NCI-H187 treated with DMSO at 0.1 percent for 48 hours (cell line): ENCODE measurements at regions not wholly inside any gene's neighbourhood (a gene's known extent, or its start where the extent isn't known, plus 50 kb on each side); places are given as distances from the start of the nearest gene placed in this dataset.
"Not testable (repeated sequence)": the region's sequence is repeated elsewhere in the genome, so short reads cannot be mapped to it uniquely, and the experiment has no call there.

Source experiments
- DNase-seq: peaks from one replicate; lab custom pipeline; 2025; lab: John Stamatoyannopoulos, UW

DNA sequence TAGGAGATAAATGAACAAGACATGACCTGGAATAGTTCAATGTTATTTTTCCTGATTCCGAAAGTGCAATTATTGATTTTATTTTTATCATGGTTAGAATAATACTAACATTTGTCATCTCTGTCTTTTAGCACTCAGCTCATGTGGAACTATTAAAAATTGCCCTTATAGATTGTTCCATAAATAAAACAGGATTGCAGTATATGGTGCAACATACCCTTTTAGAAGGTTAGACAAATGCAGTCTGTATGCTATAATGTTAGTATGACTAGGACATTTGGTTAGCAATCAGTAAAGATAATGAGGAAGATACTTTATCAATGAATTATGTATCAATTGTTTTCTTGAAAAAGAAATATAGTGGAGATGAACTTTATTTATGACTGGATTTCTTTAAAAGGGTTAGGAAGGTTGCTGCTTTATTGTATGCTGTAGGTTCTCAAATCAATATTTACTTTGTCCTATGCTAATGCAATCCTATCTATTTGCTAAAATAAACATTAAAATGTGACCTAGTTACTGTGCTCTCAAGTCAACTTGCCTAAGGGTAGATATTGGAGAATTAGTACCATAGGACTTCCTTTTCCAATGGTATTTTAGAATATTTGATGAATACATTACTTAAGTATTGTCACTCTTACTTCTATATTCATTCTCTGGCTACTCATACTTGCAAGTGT is 348.9 kb upstream of the ISL1 start:
- DNase-seq, result no peak

DNA sequence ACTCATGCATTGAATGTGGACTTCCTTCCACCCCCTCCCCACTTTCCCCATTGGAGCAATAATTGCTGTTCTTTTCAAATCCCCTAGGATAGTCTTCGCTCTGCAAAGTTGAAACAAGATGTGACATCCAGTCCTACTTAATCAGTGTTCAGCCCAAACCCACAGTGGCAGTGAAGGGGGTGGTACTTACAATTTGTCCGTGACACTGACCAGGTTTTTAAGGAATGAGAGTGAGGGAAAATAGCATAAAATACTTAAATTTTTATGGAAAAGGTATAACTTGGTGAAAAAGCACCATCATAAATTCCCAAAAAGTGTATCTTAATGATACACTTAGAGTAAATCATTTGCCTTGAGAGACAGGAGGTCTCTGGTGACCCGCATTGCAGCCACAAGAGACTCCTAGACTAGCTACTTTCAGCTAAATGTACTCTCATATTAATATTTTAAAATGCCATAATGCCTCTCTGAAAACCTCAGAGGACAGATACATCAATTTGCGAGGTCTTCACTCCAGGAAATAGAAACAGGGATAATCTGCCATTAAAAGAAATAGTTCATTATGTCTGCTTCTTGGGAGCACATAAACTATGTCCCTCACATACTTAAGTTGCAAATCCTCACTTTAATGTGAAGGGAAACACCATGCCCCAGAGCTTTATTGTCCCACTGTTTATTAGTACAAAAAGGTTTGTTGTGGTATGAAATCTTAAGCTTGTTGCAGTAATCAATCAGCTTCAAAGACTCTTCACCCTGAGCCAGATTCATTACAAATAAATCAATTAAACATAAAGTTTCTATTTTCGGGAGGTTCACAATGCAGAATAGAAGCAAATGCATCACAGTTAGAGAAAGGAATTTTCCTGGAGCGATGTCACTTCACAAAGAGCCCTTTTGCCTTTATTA is 343.6 kb upstream of the ISL1 start:
- DNase-seq, result no peak

DNA sequence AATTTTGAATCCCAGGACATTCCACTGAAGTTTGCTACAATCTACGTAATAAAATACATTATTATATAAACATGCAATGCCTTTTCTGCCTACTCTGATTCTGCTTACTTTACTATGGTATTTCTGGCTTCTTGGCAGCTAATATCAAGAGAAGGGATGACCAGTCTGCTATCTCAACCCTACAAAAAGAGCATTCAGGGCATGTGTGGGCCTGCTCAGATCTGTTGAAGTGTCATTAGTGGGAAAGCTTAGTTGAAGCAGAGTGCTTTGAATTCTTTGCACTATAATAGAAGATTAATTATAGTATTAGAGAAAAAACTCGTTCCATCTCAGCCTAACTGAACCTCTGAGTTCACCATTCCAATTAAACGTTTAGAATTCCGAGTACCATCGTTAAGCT is 339.5 kb upstream of the ISL1 start:
- no peak for DNase-seq

DNA sequence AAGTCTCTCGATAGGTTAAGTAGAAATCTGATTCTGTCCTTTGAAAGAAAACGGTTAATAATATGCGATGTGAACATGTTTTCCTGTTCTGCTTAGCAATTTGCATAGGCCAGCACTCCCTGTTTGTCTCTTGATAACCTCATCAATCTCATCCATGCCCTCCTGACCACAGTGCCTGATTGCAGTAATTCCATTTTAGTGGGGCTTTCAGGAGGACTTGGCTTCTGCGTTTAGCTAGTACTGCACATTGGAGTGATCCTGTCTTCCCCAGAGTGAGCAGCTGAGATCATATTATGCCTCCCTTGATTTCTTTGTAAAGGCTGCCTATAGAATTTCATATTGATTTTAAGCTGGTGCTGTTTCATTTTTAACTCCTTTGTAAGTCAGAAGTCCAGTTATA is 335.9 kb upstream of the ISL1 start:
- no peak for DNase-seq

DNA sequence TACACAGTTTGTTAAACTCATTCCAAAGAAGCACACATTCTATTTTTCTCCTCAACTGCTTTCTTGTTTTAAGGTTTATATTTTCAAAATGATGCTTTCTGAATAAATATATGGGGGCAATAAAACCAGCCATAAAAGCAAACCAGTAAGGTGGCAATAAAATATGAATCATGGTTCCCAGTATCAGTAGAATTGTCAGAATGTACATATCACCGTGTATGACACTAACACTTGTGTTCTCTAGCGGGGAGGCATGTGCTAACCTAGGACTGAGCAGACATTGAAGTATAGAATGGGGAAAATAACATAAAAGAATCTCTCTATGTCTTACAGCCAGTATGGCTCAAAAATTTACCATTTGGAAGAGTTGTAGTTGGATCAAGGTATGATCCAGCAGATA is 329.9 kb upstream of the ISL1 start:
- no peak for DNase-seq

DNA sequence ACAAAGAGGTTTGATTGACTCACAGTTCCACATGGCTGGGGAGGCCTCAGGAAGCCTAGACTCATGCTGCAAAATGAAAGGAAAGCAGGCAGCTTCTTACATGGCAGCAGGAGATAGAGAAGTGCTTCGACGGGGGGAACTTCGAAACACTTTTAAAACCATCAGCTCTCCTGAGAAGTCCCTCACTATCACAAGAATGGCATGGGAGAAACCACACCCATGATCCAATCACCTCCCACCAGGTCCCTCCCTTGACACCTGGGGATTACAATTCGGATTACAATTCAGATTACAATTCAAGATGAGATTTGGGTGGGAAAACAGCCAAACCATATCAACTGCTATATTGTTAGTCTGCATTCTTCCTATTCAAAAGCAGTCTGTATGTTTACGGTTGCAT is 322.3 kb upstream of the ISL1 start:
- DNase-seq, result no peak

DNA sequence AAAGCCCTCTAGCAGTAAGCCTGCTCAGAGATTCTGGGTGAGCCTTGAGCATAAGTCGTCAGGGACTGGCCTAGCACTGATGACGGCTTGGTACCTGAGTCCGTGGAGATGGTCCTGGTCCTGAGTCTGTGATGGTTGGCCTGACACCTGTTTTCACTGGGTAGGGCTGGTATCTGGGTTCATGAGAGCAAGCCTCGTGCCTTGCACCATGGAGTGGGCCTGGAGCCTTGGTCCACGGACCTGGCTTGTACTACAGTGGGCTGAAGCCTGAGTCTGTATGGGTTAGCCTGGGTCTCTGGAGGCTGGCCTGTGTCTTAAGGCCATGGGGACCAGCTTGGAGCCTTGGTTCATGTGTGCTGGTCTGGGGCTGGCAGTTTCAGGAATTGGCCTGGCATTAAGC is 310.3 kb upstream of the ISL1 start:
- no peak for DNase-seq

DNA sequence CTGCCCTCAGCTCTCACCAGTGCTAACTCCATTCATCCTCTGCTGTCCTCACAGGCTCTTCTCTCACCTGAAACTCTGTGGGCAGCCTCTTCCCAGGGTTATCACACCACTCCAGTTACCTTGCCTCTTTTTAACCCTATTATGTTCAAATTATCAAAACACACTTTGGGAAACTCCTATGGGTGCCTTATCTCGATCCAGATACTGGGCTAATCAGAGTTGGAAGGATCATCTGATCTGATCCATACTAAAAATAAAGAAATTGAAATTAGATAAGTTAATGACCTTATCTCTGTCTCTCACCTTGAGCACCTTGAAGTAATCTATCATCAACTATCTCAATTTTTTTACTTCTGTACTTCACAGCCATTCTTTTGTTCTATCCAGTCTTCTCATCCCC is 300.5 kb upstream of the ISL1 start:
- no peak for DNase-seq

DNA sequence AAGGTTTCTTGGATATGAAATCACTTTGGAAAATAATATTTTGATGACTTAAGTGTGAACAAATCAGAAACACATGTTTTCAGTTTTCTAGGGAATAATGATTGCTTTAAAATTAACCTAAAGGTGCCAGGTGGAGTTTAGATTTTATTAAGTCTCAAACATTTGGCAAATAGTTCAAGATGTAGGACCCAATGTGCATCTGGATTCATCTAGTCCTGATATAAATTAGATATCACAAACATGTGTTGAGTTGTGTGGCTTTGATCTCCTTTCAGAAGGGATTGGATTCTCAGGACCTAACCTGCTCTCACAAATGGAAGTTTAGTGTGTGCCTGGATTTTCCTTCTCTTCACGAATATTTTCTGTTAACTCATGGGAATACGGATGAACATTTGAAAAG is 291.4 kb upstream of the ISL1 start:
- no peak for DNase-seq

DNA sequence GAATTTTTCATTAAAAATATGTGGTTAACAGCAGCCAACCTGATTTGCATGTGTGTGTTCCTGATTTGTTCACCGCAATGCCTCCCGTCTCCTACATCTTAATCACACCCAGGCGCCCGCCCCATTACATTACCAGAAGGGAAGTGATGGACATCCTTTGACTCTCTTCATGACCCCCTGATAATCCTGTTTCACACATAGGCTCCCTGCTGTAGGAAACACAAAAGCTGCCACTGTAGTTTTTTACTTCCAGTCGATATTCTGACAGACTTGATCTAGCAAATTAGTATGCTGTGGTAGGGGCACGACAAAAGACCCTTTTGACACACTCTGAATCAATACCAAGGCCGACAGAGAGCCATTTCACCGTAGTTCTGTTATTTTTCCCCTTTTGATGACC is 287.8 kb upstream of the ISL1 start:
- no peak for DNase-seq

DNA sequence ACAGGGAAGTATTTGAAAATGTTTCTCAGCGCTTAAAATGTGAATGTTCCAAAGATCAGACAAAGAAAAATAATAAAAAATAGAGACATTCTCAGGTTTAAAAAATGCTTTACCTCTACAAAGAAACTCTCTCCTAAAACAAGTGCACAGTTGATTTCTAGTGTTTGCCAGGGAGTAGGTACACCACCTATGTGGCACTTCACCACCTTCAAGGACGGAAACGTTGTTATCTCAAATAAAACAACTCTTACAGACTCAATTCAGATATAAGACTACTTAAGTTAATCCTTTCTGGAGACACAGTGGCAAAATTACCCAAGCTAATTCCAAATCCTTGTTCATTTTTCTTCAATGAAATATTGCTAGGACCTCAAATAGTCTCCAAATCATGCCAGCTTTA is 286.4 kb upstream of the ISL1 start:
- no peak for DNase-seq

DNA sequence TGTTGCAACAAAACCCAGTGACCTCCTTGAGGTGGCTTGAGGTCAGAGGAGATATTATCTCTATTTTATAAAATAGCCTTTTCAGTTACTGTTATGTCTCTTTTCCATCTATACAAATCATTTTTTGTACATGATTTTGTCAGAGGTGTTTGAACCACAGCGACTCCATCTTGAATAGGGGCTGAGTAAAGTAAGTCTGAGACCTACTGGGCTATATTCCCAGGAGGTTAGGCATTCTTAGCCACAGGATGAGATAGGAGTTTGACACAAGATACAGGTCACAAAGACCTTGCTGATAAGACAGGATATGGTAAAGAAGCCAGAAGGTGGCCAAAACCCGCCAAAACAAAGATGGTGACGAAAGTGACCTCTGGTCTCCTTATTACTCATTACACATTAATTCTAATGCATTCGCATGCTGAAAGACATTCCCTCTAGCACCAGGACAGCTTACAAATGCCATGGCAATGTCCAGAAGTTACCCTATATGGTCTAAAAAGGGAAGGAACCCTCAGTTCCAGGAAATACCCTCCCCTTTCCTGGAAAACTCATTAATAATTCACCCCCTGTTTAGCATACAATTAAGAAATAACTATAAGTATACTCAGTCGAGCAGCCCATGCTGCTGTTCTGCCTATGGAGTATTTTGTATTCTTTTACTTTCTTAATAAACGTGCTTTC is 283.9 kb upstream of the ISL1 start:
- no peak for DNase-seq

DNA sequence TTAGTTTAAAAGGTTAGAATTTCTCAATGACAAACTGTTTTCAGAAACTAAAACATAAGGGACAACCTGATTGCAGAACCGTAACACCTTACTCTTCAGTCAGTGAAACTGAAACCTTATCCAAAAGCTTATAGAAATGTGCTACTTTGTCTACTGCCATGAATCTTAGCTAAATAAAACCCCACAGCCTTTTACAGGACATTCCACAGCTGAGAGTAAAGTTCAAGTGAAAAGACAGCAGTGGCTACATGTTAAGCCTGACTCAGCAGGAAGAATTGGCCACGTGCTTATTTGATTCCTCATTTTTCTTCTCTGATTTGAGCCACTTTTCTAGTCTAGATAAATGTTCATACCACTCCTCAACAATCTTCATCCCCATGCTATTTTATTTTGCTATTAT is 278.7 kb upstream of the ISL1 start:
- no peak for DNase-seq

DNA sequence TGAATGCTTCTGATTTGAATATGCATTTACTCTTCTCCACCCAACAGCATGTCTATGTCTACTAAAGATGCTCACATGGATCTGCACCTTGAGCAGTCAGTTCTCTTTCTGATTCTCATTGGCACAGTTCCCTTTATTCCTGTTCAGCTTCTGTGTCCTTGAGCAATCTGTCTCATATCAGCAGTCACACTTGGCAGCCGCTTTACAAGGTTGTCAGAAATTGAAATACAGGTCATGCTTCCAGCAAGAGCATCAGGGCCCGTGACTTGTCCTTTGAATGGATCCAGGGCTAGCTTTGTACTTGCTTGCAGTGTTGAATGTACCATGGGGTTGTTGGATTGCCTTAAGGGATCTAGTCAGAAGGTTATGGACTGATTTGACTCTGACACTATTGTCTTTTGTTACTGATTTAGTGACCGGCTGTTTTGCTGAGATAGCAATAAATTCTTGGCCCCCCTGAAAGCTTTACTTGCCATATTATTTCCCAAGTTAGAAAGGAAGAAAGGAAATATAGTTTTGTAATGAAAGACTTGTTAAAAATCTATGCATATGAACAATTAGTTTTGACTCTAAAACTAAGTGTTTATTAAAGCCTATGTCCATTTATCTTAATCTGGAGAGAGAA is 273.4 kb upstream of the ISL1 start:
- no peak for DNase-seq

DNA sequence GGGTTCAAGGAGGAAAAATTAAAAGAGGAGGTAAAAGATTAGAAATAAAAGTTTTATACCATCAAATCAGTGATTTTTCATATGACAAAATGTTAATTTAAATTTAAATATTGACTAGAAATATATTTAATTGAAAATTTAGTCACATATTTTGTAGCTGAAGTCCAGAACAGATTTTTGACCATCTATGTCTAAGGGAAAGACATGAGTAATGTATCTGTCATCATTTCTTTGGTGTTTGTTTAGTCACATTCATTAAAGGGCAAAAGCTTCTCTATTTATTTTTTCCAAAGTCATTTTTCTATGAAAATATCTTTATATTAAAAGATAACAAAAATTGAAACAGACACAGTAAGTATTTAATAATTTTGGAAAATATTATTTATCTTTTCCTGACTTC is 252.0 kb upstream of the ISL1 start:
- DNase-seq, result no peak

DNA sequence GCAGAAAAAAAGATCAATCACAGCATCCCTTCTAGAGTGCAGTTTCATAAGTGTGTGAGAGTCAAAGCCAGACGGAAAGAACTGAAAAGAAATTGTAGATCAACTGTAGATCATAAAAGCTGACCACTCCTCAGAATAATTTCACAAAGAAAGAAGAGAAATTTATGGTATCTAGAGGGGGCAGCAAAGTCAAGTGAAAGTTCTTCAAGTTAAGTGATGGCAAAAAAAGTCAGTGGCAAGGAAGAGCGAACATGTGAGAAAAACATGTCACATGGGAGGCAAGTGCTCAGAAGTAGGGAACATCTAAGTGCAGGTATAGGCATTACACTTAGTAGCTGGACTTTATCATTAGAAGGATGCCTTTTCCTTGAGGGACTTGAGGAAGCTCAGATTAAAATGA is 245.1 kb upstream of the ISL1 start:
- DNase-seq, result no peak

DNA sequence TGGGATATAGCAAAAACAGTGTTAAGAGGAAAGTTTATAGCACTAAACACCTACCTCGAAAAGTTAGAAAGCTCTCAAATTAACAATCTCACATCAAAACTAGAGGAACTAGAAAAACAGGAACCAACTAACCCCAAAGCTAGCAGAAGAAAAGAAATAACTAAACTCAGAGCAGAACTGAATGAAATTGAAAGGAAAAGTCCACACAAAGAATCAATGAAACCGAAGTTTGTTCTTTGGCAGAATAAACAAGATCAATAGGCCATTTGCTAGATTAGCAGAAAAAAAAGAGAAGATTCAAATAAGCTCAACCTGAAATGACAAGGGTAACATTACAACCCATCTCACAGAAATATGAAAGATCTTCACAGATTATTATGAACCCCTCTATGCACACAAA is 234.8 kb upstream of the ISL1 start:
- DNase-seq, result no peak

DNA sequence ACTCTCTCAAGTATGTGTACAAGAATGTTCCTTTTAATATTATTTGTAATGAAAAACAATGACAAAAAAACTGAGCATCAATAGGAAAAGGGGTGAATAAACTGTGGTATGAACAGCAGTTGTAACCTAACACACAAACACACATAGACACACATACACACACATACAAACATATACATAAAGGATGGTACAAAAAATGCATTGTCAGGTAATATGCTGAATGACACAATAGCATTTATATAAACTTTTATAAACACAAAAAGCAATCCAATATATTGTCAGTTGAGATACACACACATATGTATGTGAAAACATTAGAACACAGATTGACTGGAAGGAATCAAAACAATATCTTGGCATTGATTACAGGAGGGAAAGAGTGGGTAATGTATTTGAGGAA is 227.0 kb upstream of the ISL1 start:
- DNase-seq, result no peak

DNA sequence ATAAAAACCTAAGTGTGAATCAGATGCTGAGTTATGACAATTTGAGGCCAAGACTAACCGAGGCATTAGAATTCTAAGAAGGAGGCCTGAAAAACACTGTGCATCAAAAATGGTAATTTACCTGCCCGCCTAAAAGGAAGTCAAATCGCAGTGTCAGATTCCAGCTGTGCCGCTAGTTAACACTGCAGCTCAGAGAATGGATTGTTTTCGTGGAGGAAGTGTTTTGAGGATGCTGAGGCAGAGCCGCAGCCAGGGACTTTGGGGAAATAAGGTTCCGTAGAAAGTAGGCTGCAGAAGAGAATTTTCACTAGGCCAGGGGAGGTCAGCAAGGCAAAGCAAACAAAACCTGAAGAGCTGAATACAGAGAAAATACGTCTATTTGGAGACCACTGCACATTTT is 226.4 kb upstream of the ISL1 start:
- no peak for DNase-seq

DNA sequence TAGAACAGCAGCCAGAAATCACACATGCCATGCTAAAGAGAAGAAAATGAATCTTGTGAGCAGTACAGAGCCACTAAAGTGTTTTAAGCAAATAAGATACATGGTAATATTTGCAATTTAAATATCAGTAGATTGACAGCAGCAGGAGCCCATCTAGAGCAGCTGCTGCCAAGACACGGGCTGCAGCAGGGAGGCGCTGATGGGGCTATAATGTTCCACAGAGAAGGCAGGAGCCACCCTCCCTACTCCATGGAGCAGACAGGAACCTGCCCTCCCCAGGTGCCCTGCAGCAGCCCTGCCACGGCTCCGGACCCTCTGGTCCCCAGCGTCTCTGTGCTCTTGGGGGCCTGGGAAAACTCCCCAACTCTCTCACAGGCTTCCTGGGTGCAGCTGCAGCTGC is 224.1 kb upstream of the ISL1 start:
- no peak for DNase-seq

DNA sequence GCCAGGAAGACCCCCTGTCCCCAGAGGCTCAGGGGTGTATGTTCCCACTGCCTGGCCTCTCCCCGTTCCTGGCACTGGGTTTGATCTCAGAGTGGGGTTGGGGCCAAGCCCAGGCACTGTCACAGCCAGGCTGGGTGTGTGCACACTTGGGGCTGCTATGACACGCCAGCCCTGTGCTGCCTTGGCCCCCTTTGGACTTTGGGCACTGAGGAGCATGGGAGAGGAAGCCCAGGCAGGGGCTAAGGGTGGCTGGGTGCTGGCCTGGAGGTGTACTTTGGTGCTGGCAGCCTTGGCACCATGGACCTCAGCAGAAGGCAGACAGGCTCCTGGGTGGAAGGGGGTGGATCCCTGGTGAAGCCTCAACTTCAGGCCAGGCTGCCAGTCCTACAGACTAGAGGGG is 223.6 kb upstream of the ISL1 start:
- no peak for DNase-seq

DNA sequence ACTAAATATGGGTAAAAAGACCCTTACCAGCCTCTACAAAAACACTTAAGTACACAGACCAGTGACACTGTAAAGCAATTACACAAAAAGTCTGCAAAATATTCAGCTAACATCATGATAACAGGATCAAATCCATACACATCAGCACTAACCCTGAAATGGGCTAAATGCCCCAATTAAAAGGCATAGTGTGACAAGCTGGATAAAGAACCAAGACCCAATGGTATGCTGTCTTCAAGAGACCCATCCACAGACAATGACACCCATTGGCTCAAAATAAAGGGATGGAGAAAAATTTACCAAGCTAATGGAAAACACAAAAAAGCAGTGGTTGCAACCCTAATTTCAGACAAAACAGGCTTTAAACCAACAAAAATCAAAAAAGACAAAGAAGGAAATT is 221.0 kb upstream of the ISL1 start:
- DNase-seq, result no peak

DNA sequence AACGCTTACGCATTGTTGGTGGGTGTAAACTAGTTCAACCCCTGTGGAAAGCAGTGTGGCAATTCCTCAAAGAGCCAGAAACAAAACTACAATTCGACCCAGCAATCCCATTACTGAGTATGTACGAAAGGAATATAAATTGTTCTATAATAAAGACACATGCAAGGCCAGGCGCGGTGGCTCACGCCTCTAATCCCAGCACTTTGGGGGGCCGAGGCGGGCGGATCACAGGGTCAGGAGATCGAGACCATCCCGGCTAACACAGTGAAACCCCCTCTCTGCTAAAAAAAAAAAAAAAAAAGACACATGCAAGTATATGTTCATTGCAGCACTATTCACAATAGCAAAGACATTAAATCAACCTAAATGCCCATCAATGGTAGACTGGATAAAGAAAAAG is 217.6 kb upstream of the ISL1 start:
- not testable (repeated sequence) for DNase-seq
